ENCODE measurements at regions not wholly inside any gene's neighbourhood (a gene's known extent, or its start where the extent isn't known, plus 50 kb on each side); places are given as distances from the start of the nearest gene placed in this dataset.

DNA sequence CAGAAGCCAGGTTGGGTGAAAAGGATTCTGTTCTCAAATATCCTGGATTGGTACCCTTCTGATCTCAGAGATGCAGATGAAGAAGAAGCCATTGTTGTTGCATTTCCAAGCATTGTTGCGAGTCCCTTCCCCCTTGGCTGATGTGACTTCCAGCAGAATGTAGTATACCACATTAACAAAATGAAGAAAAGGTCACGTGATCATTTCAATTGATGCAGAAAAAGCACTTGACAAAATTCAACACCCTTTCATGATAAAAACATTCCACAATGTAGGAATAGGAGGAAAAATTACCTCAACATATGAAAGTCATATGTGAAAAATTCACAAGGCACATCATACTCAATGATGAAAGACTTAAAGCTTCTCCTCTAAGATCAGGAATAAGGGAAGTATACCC lies 181.9 kb upstream of the PFN2 start:
- DNase-seq, result no peak
- Histone ChIP-seq H3K4me2 (ENCODE audit: low read depth, low read length) (no peak overlapping the region), H3K9me2 (replicated peaks; ENCODE audit: insufficient read depth, low read length) (no peaks in the 10 kb centered on the region), H3K4me1 (ENCODE audit: low read length) (no peaks in the 10 kb centered on the region), H3K36me3 (replicated peaks; ENCODE audit: insufficient read depth, low read length) (no peaks in the 10 kb centered on the region), H3K79me2 (ENCODE audit: low read length) (no peaks in the 10 kb centered on the region), H3K27ac (ENCODE audit: low read length) (no peak overlapping the region), H3K9me3 (replicated peaks; ENCODE audit: insufficient read depth, low read length) (no peaks in the 10 kb centered on the region), H3F3A (ENCODE audit: insufficient read depth, low read length) (no peaks in the 10 kb centered on the region), H3K4me3 (ENCODE audit: low read length) (no peak overlapping the region), H3K27me3 (replicated peaks; ENCODE audit: insufficient read depth, low read length) (no peaks in the 10 kb centered on the region), H2AFZ (ENCODE audit: low read length) (no peak overlapping the region), H3K9ac (ENCODE audit: low read length) (no peak overlapping the region), H4K20me1 (ENCODE audit: insufficient read depth, low read length) (no peaks in the 10 kb centered on the region)
- no peak for TF ChIP-seq EZH2 (optimal IDR thresholded peaks at IDR 0.05; ENCODE audit: low read depth, low read length)
- TF ChIP-seq, protein P1, sequence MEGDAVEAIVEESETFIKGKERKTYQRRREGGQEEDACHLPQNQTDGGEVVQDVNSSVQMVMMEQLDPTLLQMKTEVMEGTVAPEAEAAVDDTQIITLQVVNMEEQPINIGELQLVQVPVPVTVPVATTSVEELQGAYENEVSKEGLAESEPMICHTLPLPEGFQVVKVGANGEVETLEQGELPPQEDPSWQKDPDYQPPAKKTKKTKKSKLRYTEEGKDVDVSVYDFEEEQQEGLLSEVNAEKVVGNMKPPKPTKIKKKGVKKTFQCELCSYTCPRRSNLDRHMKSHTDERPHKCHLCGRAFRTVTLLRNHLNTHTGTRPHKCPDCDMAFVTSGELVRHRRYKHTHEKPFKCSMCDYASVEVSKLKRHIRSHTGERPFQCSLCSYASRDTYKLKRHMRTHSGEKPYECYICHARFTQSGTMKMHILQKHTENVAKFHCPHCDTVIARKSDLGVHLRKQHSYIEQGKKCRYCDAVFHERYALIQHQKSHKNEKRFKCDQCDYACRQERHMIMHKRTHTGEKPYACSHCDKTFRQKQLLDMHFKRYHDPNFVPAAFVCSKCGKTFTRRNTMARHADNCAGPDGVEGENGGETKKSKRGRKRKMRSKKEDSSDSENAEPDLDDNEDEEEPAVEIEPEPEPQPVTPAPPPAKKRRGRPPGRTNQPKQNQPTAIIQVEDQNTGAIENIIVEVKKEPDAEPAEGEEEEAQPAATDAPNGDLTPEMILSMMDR (IDR thresholded peaks at IDR 0.05; ENCODE audit: low read length), result no peak
- TF ChIP-seq EZH2phosphoT487 (IDR thresholded peaks at IDR 0.05; ENCODE audit: low read length), result no peak

DNA sequence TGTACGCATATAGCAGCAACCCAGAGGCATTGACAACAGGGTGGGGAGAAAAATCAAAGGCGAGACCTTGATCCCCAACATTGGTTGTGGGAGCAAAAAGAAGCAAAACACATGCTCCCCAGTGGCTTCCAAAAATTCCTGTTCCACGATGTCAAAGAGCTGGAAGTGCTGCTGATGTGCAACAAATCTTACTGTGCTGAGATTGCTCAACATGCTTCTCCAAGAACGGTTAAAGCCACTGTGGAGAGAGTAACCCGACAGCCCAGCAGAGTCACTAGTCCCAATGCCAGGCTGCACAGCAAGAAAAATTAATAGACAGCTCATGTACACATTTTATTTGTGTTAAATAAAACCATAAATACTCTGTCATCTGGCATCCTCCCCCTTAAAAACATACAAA lies 179.9 kb upstream of the PFN2 start:
- Histone ChIP-seq H3K36me3 (replicated peaks; ENCODE audit: insufficient read depth, low read length) (no peaks in the 10 kb centered on the region), H3F3A (ENCODE audit: insufficient read depth, low read length) (no peaks in the 10 kb centered on the region), H3K4me1 (ENCODE audit: low read length) (no peaks in the 10 kb centered on the region), H3K27ac (ENCODE audit: low read length) (no peak overlapping the region), H3K9ac (ENCODE audit: low read length) (no peak overlapping the region), H3K4me2 (ENCODE audit: low read depth, low read length) (no peak overlapping the region), H3K4me3 (ENCODE audit: low read length) (no peak overlapping the region), H3K9me2 (replicated peaks; ENCODE audit: insufficient read depth, low read length) (no peaks in the 10 kb centered on the region), H3K9me3 (replicated peaks; ENCODE audit: insufficient read depth, low read length) (no peaks in the 10 kb centered on the region), H4K20me1 (ENCODE audit: insufficient read depth, low read length) (no peaks in the 10 kb centered on the region), H2AFZ (ENCODE audit: low read length) (no peak overlapping the region), H3K79me2 (ENCODE audit: low read length) (no peaks in the 10 kb centered on the region), H3K27me3 (replicated peaks; ENCODE audit: insufficient read depth, low read length) (no peaks in the 10 kb centered on the region)
- TF ChIP-seq EZH2phosphoT487 (IDR thresholded peaks at IDR 0.05; ENCODE audit: low read length) (no peak), EZH2 (optimal IDR thresholded peaks at IDR 0.05; ENCODE audit: low read depth, low read length) (no peak)
- TF ChIP-seq, protein P1 (IDR thresholded peaks at IDR 0.05; ENCODE audit: low read length), result no peak
- no peak for DNase-seq

DNA sequence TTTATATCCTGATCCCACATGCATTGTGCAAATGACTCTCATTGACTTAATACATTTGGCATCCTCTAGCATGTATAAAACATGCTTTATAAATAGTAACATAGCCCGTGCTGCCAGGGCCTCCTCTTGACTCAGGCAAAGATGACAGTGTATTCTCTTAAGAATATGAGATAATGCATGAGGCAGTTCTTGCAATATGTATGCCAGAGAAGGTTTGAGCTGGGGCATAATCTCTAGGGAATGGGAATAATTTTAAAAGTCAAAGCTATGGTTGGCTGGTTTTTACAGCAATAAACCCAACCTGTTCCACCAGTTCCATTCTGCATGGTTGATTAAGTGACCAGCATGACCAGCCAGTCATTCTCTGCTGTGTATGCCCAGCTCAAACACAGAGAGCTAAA lies 179.0 kb upstream of the PFN2 start:
- H3K4me2 ChIP-seq (ENCODE audit: low read depth, low read length), result no peak overlapping the region
- no peak overlapping the region for H3K27ac ChIP-seq (ENCODE audit: low read length)
- no peak overlapping the region for H3K9ac ChIP-seq (ENCODE audit: low read length)
- no peaks in the 10 kb centered on the region for H3K9me2 ChIP-seq (replicated peaks; ENCODE audit: insufficient read depth, low read length)
- TF ChIP-seq, protein P1 (IDR thresholded peaks at IDR 0.05; ENCODE audit: low read length), result no peak
- no peak for TF ChIP-seq EZH2phosphoT487 (IDR thresholded peaks at IDR 0.05; ENCODE audit: low read length)
- no peaks in the 10 kb centered on the region for H3K27me3 ChIP-seq (replicated peaks; ENCODE audit: insufficient read depth, low read length)
- no peak overlapping the region for H3K4me3 ChIP-seq (ENCODE audit: low read length)
- no peaks in the 10 kb centered on the region for H4K20me1 ChIP-seq (ENCODE audit: insufficient read depth, low read length)
- H3K9me3 ChIP-seq (replicated peaks; ENCODE audit: insufficient read depth, low read length), result no peaks in the 10 kb centered on the region
- DNase-seq, result no peak
- no peaks in the 10 kb centered on the region for H3K36me3 ChIP-seq (replicated peaks; ENCODE audit: insufficient read depth, low read length)
- no peaks in the 10 kb centered on the region for H3K79me2 ChIP-seq (ENCODE audit: low read length)
- no peak overlapping the region for H2AFZ ChIP-seq (ENCODE audit: low read length)
- no peaks in the 10 kb centered on the region for H3F3A ChIP-seq (ENCODE audit: insufficient read depth, low read length)
- H3K4me1 ChIP-seq (ENCODE audit: low read length), result no peaks in the 10 kb centered on the region
